Mesenchymal stem cell (in vitro differentiated cells and primary cell): ENCODE measurements at regions not wholly inside any gene's neighbourhood (a gene's known extent, or its start where the extent isn't known, plus 50 kb on each side); places are given as distances from the start of the nearest gene placed in this dataset.

ENCODE experiments used
- DNase-seq: peaks from one replicate; pipeline ENCODE4 v3.0.0-alpha.2; 2013
- H2AFZ ChIP-seq: one replicate; pipeline ENCODE4 v1.6.1; 2013; ENCODE audit warnings: low read depth, mild to moderate bottlenecking, control low read depth, inconsistent platforms, low read length, moderate library complexity
- H2AK5ac ChIP-seq: 2 replicates; pipeline ENCODE4 v1.6.1; 2013; ENCODE audit warnings: low read length, moderate library complexity, mild to moderate bottlenecking, inconsistent platforms; ENCODE audit not compliant: severe bottlenecking
- H2BK120ac ChIP-seq: one replicate; pipeline ENCODE4 v1.6.1; 2013; ENCODE audit warnings: low read depth, mild to moderate bottlenecking, inconsistent platforms, low read length, moderate library complexity
- H2BK12ac ChIP-seq, 2 experiments: one replicate each; pipeline ENCODE4 v1.6.1; 2013; ENCODE audit warnings: inconsistent platforms in 2 of 2, low read length in 2 of 2, mild to moderate bottlenecking in 2 of 2, moderate library complexity in 2 of 2, control low read depth in 1 of 2
- H2BK15ac ChIP-seq: one replicate; pipeline ENCODE4 v1.6.1; 2013; ENCODE audit warnings: mild to moderate bottlenecking, low read depth, inconsistent platforms; ENCODE audit not compliant: poor library complexity, severe bottlenecking
- H2BK5ac ChIP-seq: 2 replicates; pipeline ENCODE4 v1.6.1; 2013; ENCODE audit warnings: low read depth, mild to moderate bottlenecking, low read length, control low read depth, inconsistent platforms; ENCODE audit not compliant: poor library complexity, severe bottlenecking
- H3K14ac ChIP-seq, 2 experiments: one replicate each; pipeline ENCODE4 v1.6.1; 2013; ENCODE audit warnings: inconsistent platforms in 2 of 2, low read length in 2 of 2, control low read depth in 1 of 2, mild to moderate bottlenecking in 1 of 2, moderate library complexity in 1 of 2
- H3K18ac ChIP-seq, 2 experiments: one replicate each; pipeline ENCODE4 v1.6.1; 2013; ENCODE audit warnings: inconsistent platforms in 2 of 2, low read length in 2 of 2, control low read depth in 1 of 2, low read depth in 1 of 2, mild to moderate bottlenecking in 1 of 2
- H3K23ac ChIP-seq, 2 experiments: one replicate each; pipeline ENCODE4 v1.6.1; 2013; ENCODE audit warnings: inconsistent platforms in 2 of 2, low read length in 2 of 2, mild to moderate bottlenecking in 2 of 2, moderate library complexity in 2 of 2, control low read depth in 1 of 2
- H3K27ac ChIP-seq: 2 replicates; pipeline ENCODE4 v1.5.1; 2013; ENCODE audit warnings: mild to moderate bottlenecking, moderate library complexity, low read length, control low read depth, inconsistent platforms; ENCODE audit not compliant: poor library complexity, severe bottlenecking
- H3K27me3 ChIP-seq, 2 experiments: 2 replicates each; pipeline versions ENCODE4 v1.6.1 to v1.7.0; 2013; ENCODE audit warnings: low read length in 2 of 2, mild to moderate bottlenecking in 2 of 2, moderate library complexity in 2 of 2, control low read depth in 1 of 2, inconsistent platforms in 1 of 2; ENCODE audit not compliant: control insufficient read depth in 1 of 2, insufficient read depth in 1 of 2
- H3K36me3 ChIP-seq, 2 experiments: 2 replicates each; pipeline versions ENCODE4 v1.6.1 to v1.7.0; 2013; ENCODE audit warnings: low read length in 2 of 2, control low read depth in 1 of 2, inconsistent platforms in 1 of 2, low read depth in 1 of 2, mild to moderate bottlenecking in 1 of 2; ENCODE audit not compliant: insufficient read depth in 2 of 2, control insufficient read depth in 1 of 2
- H3K4ac ChIP-seq, 2 experiments: one replicate each; pipeline ENCODE4 v1.6.1; 2013; ENCODE audit warnings: inconsistent platforms in 2 of 2, low read length in 2 of 2, mild to moderate bottlenecking in 2 of 2, moderate library complexity in 2 of 2, control low read depth in 1 of 2, low read depth in 1 of 2
- H3K4me1 ChIP-seq: 2 replicates; pipeline ENCODE4 v1.6.1; 2013; ENCODE audit warnings: low read depth, low read length, control low read depth; ENCODE audit not compliant: control insufficient read depth, insufficient read depth
- H3K4me2 ChIP-seq: 2 replicates; pipeline ENCODE4 v1.6.1; 2013; ENCODE audit warnings: low read length, mild to moderate bottlenecking, inconsistent platforms; ENCODE audit not compliant: poor library complexity, severe bottlenecking
- H3K4me3 ChIP-seq, 2 experiments: 2 replicates each; pipeline versions ENCODE4 v1.5.1 to v1.7.0; 2013; ENCODE audit warnings: low read length in 2 of 2, mild to moderate bottlenecking in 2 of 2, control low read depth in 1 of 2, low read depth in 1 of 2; ENCODE audit not compliant: insufficient read depth in 1 of 2
- H3K79me1 ChIP-seq: replicated peaks from 2 replicates; pipeline ENCODE4 v1.6.1; 2013; ENCODE audit warnings: mild to moderate bottlenecking, control low read depth, low read length, inconsistent platforms; ENCODE audit not compliant: poor library complexity, severe bottlenecking
- H3K9ac ChIP-seq: 2 replicates; pipeline ENCODE4 v1.7.0; 2013; ENCODE audit warnings: mild to moderate bottlenecking, low read length, moderate library complexity
- H3K9me3 ChIP-seq: 2 replicates; pipeline ENCODE4 v1.7.0; 2013; ENCODE audit warnings: mild to moderate bottlenecking, low read length; ENCODE audit not compliant: control insufficient read depth
- H4K8ac ChIP-seq: one replicate; pipeline ENCODE4 v1.6.1; 2013; ENCODE audit warnings: inconsistent platforms, mild to moderate bottlenecking, low read length, moderate library complexity
- H4K91ac ChIP-seq: one replicate; pipeline ENCODE4 v1.6.1; 2013; ENCODE audit warnings: mild to moderate bottlenecking, low read length, inconsistent platforms
- WGBS: methylation state at CpG from one replicate; pipeline ENCODE4 v1.1.7; 2013; ENCODE audit warnings: mixed read lengths; 5-methylcytosine and 5-hydroxymethylcytosine counted together

- no peak for DNase-seq
- H2AK5ac ChIP-seq = no peak overlapping the region
- H3K4me3 ChIP-seq = no peak overlapping the region
- no peaks in the 10 kb centered on the region for H3K9me3 ChIP-seq
- no peak overlapping the region for H4K8ac ChIP-seq
- no peaks in the 10 kb centered on the region for H3K36me3 ChIP-seq
- H2AFZ ChIP-seq = no peak overlapping the region
- H2BK12ac ChIP-seq = no peak overlapping the region
- no peak overlapping the region for H3K23ac ChIP-seq
- H2BK120ac ChIP-seq = no peak overlapping the region
- no peak overlapping the region for H3K4ac ChIP-seq
- no peak overlapping the region for H3K9ac ChIP-seq
- H2BK15ac ChIP-seq = no peak overlapping the region
- no peaks in the 10 kb centered on the region for H3K4me1 ChIP-seq
- no peaks in the 10 kb centered on the region for H3K79me1 ChIP-seq
- H3K27me3 ChIP-seq = no peaks in the 10 kb centered on the region
- WGBS = 77% methylated on average over 2 of the region's 5 CpGs
- no peak overlapping the region for H3K14ac ChIP-seq
- no peak overlapping the region for H4K91ac ChIP-seq
- H3K18ac ChIP-seq = no peak overlapping the region
- no peak overlapping the region for H3K4me2 ChIP-seq
- H3K27ac ChIP-seq = no peak overlapping the region
- no peak overlapping the region for H2BK5ac ChIP-seq
Observed at GRCh38 chr1:195550071-195550862, 1058.0 kb downstream of the KCNT2 start.

- Histone ChIP-seq H2BK5ac (no peak overlapping the region), H2BK120ac (no peak overlapping the region), H3K4ac (no peak overlapping the region), H3K36me3 (no peaks in the 10 kb centered on the region), H2BK15ac (no peak overlapping the region), H3K23ac (no peak overlapping the region), H4K91ac (no peak overlapping the region), H3K4me1 (no peaks in the 10 kb centered on the region), H3K18ac (no peak overlapping the region), H2AK5ac (no peak overlapping the region), H2AFZ (no peak overlapping the region), H2BK12ac (no peak overlapping the region), H3K4me3 (no peak overlapping the region), H4K8ac (no peak overlapping the region), H3K9ac (no peak overlapping the region), H3K79me1 (no peaks in the 10 kb centered on the region), H3K9me3 (no peaks in the 10 kb centered on the region), H3K14ac (no peak overlapping the region), H3K27ac (no peak overlapping the region), H3K27me3 (no peaks in the 10 kb centered on the region), H3K4me2 (no peak overlapping the region)
- DNase-seq = no peak
- WGBS = 30% methylated on average over 2 of the region's 2 CpGs
Observed at GRCh38 chr1:195530961-195531360, 1077.3 kb downstream of the KCNT2 start.

GRCh38 chr1:195529881-195530280 is 1078.4 kb downstream of the KCNT2 start:
- H3K4me2 ChIP-seq = no peak overlapping the region
- no peak overlapping the region for H3K23ac ChIP-seq
- no peaks in the 10 kb centered on the region for H3K9me3 ChIP-seq
- no peak overlapping the region for H4K8ac ChIP-seq
- no peaks in the 10 kb centered on the region for H3K27me3 ChIP-seq
- H3K36me3 ChIP-seq = no peaks in the 10 kb centered on the region
- no peak overlapping the region for H2BK12ac ChIP-seq
- H2BK5ac ChIP-seq = no peak overlapping the region
- no peak overlapping the region for H3K27ac ChIP-seq
- DNase-seq = no peak
- no peak overlapping the region for H3K4ac ChIP-seq
- H2BK15ac ChIP-seq = no peak overlapping the region
- H2AFZ ChIP-seq = no peak overlapping the region
- no peak overlapping the region for H3K4me3 ChIP-seq
- no peaks in the 10 kb centered on the region for H3K4me1 ChIP-seq
- no peak overlapping the region for H3K9ac ChIP-seq
- no peak overlapping the region for H4K91ac ChIP-seq
- whole genome bisulfite sequencing = 85% methylated on average over 1 of the region's 1 CpG
- no peak overlapping the region for H2AK5ac ChIP-seq
- H3K14ac ChIP-seq = no peak overlapping the region
- no peak overlapping the region for H2BK120ac ChIP-seq
- H3K18ac ChIP-seq = no peak overlapping the region
- H3K79me1 ChIP-seq = no peaks in the 10 kb centered on the region

DNA sequence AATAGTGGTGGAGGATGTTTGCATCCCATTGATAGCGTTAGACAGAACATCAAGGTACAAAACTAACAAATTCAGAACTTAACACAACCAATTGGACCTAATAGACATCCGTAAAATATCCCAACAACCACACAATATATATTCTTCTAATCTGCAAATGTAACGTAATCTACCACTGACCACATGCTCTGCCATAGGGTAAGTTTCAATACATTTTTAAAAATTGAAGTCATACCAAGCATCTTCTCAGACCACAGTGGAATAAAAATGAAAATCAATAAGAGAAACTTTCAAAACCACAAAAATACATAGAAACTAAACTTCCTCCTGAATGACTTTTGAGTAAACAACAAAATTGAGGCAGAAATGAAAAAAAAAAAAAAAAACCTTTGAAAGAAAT is 1087.5 kb downstream of the KCNT2 start:
- no peak overlapping the region for H2BK5ac ChIP-seq
- no peak overlapping the region for H2AK5ac ChIP-seq
- H3K9me3 ChIP-seq = peaks cover 3% of the 10 kb centered on the region
- H2AFZ ChIP-seq = no peak overlapping the region
- H3K18ac ChIP-seq = no peak overlapping the region
- no peak for DNase-seq
- no peak overlapping the region for H4K91ac ChIP-seq
- H3K23ac ChIP-seq = no peak overlapping the region
- no peak overlapping the region for H2BK15ac ChIP-seq
- H3K4me3 ChIP-seq = no peak overlapping the region
- no peak overlapping the region for H2BK120ac ChIP-seq
- no peak overlapping the region for H3K4ac ChIP-seq
- no peaks in the 10 kb centered on the region for H3K27me3 ChIP-seq
- no peaks in the 10 kb centered on the region for H3K36me3 ChIP-seq
- no peak overlapping the region for H3K9ac ChIP-seq
- H4K8ac ChIP-seq = no peak overlapping the region
- H2BK12ac ChIP-seq = no peak overlapping the region
- H3K27ac ChIP-seq = no peak overlapping the region
- no peaks in the 10 kb centered on the region for H3K4me1 ChIP-seq
- H3K79me1 ChIP-seq = no peaks in the 10 kb centered on the region
- H3K14ac ChIP-seq = no peak overlapping the region
- no peak overlapping the region for H3K4me2 ChIP-seq
- WGBS = 77% methylated on average over 3 of the region's 3 CpGs
